Mammary epithelial cell (primary cell): ENCODE measurements at regions not wholly inside any gene's neighbourhood (a gene's known extent, or its start where the extent isn't known, plus 50 kb on each side); places are given as distances from the start of the nearest gene placed in this dataset.

ENCODE experiments used
- EZH2 ChIP-seq: IDR thresholded peaks from 2 replicates; pipeline ENCODE4 v1.6.1; 2012; ENCODE audit warnings: low read length, inconsistent platforms, borderline replicate concordance
- TF ChIP-seq, protein P1 (sequence below), 2 donors: IDR thresholded peaks in 1 of 2; conservative IDR thresholded peaks in 1 of 2; 2 replicates each; pipeline ENCODE4 v1.5.1; 2011 to 2012; ENCODE audit warnings: inconsistent platforms in 2 of 2, low read length in 2 of 2, mild to moderate bottlenecking in 2 of 2, control low read depth in 1 of 2, low read depth in 1 of 2; ENCODE audit not compliant: insufficient read depth in 1 of 2; ENCODE audit errors: extremely low read depth in 1 of 2

DNA sequence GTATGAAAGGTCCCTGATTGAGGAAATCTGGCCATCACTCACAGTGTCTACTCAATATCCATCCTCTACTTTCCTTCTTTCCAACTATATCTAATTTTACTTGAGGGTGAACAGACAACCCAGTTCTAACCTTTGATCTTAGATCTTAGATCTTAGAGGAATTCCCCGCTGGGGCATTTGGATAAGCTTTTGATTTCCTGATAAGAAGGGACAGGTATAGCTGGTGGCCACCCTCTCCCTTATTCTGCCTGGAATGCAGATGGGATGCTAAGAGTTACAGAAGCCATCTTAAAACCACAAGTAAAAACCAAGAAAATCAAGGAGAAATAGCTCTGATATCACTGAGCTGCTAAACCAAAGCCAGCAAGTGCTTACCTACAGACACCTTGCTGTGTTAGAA, 77.2 kb upstream of the ACSL3 start:
- no peak for TF ChIP-seq EZH2
- TF ChIP-seq, protein P1, sequence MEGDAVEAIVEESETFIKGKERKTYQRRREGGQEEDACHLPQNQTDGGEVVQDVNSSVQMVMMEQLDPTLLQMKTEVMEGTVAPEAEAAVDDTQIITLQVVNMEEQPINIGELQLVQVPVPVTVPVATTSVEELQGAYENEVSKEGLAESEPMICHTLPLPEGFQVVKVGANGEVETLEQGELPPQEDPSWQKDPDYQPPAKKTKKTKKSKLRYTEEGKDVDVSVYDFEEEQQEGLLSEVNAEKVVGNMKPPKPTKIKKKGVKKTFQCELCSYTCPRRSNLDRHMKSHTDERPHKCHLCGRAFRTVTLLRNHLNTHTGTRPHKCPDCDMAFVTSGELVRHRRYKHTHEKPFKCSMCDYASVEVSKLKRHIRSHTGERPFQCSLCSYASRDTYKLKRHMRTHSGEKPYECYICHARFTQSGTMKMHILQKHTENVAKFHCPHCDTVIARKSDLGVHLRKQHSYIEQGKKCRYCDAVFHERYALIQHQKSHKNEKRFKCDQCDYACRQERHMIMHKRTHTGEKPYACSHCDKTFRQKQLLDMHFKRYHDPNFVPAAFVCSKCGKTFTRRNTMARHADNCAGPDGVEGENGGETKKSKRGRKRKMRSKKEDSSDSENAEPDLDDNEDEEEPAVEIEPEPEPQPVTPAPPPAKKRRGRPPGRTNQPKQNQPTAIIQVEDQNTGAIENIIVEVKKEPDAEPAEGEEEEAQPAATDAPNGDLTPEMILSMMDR (conservative IDR thresholded peaks at IDR 0.05 in 1 of 2, IDR thresholded peaks at IDR 0.05 in 1 of 2; ENCODE audit: extremely low read depth in 1 of 2, insufficient read depth in 1 of 2, low read depth in 1 of 2, low read length in 2 of 2) = no peak
